HFFc6 (cell line): ENCODE measurements at regions not wholly inside any gene's neighbourhood (a gene's known extent, or its start where the extent isn't known, plus 50 kb on each side); places are given as distances from the start of the nearest gene placed in this dataset.
A peak's percentile ranks its signal among the peaks of the same experiment; 100 is the strongest.

Source experiments
- DNase-seq: peaks from one replicate; pipeline ENCODE4 v3.0.0-alpha.2; 2018
- H3K27ac Mint-ChIP-seq: 2 replicates; pipeline ENCODE4 v1.8.0; 2020; ENCODE audit warnings: mild to moderate bottlenecking, mixed read lengths
- H3K27me3 Mint-ChIP-seq: 2 replicates; pipeline ENCODE4 v1.8.0; 2021; ENCODE audit warnings: mild to moderate bottlenecking, moderate library complexity, mixed read lengths; ENCODE audit not compliant: insufficient read depth
- H3K36me3 Mint-ChIP-seq: 2 replicates; pipeline ENCODE4 v1.8.0; 2021; ENCODE audit warnings: low read depth, mixed read lengths
- H3K4me1 Mint-ChIP-seq: 2 replicates; pipeline ENCODE4 v1.8.0; 2020; ENCODE audit warnings: low read depth, mixed read lengths
- H3K4me3 Mint-ChIP-seq: 2 replicates; pipeline ENCODE4 v1.8.0; 2020; ENCODE audit warnings: mild to moderate bottlenecking, moderate library complexity, mixed read lengths
- H3K9me3 Mint-ChIP-seq: 2 replicates; pipeline ENCODE4 v1.8.0; 2020; ENCODE audit warnings: mild to moderate bottlenecking, mixed read lengths
- TF ChIP-seq, protein P1 (sequence below): fragments of 200-600 bp; sonication (generic); IDR thresholded peaks from 2 replicates; pipeline ENCODE4 v1.5.0; 2021; ENCODE audit warnings: antibody characterized with exemption, mild to moderate bottlenecking

DNA sequence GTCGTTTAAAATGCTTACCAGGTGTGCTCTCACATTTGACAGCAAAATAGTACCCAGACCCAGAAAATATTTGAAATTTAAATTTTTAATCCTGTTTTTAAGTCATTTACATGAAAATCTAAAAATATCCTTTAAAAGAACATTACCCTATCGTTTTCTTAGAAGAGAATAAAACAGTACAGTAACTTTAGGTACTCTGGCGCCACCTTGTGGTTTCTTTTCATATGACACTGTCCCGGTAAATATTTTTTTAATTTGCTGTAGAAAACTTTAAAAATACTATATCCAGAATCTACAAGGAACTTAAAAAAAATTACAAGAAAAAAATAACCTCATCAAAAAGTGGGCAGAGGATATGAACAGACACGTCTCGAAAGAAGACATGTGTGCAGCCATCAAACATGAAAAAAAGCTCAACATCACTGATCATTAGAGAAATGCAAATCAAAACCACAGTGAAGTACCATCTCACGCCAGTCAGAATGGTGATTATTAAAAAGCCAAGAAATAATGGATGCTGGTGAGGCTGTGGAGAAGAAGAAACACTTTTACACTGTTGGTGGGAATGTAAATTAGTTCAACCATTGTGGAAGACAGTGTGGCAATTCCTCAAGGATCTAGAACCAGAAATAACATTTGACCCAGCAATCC, 129.2 kb downstream of the RGS21 start:
- TF ChIP-seq, protein P1, sequence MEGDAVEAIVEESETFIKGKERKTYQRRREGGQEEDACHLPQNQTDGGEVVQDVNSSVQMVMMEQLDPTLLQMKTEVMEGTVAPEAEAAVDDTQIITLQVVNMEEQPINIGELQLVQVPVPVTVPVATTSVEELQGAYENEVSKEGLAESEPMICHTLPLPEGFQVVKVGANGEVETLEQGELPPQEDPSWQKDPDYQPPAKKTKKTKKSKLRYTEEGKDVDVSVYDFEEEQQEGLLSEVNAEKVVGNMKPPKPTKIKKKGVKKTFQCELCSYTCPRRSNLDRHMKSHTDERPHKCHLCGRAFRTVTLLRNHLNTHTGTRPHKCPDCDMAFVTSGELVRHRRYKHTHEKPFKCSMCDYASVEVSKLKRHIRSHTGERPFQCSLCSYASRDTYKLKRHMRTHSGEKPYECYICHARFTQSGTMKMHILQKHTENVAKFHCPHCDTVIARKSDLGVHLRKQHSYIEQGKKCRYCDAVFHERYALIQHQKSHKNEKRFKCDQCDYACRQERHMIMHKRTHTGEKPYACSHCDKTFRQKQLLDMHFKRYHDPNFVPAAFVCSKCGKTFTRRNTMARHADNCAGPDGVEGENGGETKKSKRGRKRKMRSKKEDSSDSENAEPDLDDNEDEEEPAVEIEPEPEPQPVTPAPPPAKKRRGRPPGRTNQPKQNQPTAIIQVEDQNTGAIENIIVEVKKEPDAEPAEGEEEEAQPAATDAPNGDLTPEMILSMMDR = peak; percentile 95
- no peaks in the 10 kb centered on the region for H3K36me3 Mint-ChIP-seq
- DNase-seq = peak; percentile 54
- H3K4me3 Mint-ChIP-seq = peak overlapping the region; percentile 51
- no peaks in the 10 kb centered on the region for H3K27me3 Mint-ChIP-seq
- H3K9me3 Mint-ChIP-seq = no peaks in the 10 kb centered on the region
- H3K4me1 Mint-ChIP-seq = peaks cover 15% of the 10 kb centered on the region
- H3K27ac Mint-ChIP-seq = no peak overlapping the region

DNA sequence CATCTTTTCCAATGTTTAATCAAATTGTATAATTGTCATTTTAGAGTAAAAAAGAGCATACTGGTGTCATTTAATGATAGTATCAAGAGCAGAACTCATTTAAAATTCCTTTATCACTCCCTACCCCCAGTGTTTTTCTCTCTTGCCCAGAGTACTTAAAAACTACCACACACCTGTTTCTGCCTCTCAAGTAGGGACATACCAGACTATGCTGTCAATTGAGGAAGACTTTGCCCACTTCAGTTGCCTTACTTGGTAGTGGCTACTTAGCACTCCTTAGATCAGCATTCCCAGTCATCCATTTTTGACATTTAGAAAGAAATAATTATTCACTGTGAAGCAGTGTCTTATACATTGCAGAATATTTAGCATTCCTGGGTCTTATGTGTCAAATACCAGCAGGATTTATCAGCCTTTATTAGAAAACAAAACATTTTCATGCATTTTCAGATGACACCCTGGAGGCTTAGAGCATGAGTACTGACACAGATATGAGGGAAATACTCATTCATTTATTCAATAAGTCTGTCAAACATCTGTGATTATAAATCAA, 127.5 kb upstream of the RGS1 start:
- no peaks in the 10 kb centered on the region for H3K9me3 Mint-ChIP-seq
- no peak overlapping the region for H3K27ac Mint-ChIP-seq
- no peaks in the 10 kb centered on the region; the same call in 1 of the 2 replicates for H3K27me3 Mint-ChIP-seq
- peaks cover 15% of the 10 kb centered on the region for H3K4me1 Mint-ChIP-seq
- no peaks in the 10 kb centered on the region for H3K36me3 Mint-ChIP-seq
- TF ChIP-seq, protein P1 = no peak
- H3K4me3 Mint-ChIP-seq = no peak overlapping the region
- DNase-seq = peak; percentile 1

DNA sequence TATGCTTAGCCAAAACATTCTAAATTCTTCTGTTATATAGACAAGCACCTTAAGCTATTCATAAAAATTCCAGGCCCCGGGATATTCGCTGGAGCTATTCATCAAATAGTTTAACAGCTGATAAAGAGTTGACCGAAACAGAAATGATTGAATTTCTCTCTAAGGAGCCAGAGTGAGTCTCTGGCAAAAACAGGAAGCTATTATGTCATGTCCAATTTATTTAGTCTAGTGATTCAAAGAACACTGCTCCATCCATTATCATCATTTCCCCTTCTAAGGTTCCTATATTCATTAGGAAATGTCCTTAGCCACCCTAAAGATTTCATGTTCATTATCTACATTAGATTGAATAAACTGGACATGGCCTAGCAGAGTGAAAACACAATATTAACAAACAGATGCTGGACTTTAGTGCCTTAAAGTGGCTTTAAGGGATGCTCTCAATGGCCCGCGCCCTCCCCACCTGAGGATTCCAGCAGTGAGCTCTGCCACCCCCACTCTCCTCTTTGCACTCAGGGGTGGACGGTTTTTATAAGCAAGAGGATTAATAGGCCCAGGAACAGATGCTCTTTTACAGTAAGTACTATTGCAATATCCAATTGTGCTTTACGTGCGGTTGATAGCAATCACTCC, 122.1 kb upstream of the RGS1 start:
- Mint-ChIP-seq H3K4me3 (no peak overlapping the region), H3K4me1 (peaks cover 1% of the 10 kb centered on the region; the same call in 1 of the 2 replicates), H3K36me3 (no peaks in the 10 kb centered on the region), H3K27me3 (peaks cover 3% of the 10 kb centered on the region), H3K27ac (no peak overlapping the region), H3K9me3 (no peaks in the 10 kb centered on the region)
- TF ChIP-seq, protein P1 = no peak
- DNase-seq = no peak

DNA sequence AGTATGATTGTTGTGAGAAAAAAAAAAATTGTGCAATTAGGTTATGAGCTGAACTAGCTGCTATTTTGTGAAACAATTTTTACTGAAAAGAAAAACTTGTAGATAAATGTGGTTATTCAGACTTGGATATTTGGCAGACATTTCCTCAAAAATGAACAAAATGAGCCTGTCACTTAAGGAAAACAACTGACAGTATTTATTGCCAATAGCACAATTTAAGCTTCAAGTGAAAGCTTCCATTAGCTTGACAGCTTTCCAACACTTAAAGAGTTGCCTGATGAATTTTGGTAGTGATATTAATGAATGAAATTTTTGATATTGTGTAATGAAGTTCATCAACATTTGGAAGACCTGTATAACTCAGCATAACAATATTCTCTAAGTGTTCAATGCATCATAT, 116.1 kb upstream of the RGS1 start:
- Mint-ChIP-seq H3K4me1 (no peaks in the 10 kb centered on the region), H3K4me3 (no peak overlapping the region), H3K27ac (no peak overlapping the region), H3K9me3 (no peaks in the 10 kb centered on the region), H3K36me3 (no peaks in the 10 kb centered on the region), H3K27me3 (peaks cover 7% of the 10 kb centered on the region)
- no peak for DNase-seq
- TF ChIP-seq, protein P1 = no peak

DNA sequence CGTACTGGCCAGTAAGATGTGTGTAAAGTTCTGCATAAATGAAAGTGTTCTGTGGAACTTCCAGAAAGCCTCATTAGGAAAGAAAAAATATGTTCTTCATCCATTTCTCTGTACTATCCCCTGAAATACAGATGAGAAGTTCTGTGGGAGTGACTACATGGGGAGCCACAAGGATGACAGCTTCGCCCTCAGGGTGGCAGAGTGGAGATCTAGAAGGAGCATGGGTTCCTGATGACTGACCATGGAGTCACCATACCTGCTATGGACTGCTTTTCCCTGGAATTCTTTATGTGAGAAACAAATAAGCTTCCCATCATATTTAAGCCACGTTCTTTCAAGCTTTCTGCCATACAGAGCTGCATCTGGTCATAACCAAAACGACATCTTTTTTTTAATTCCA, 113.9 kb upstream of the RGS1 start:
- TF ChIP-seq, protein P1 = no peak
- no peaks in the 10 kb centered on the region for H3K4me1 Mint-ChIP-seq
- H3K36me3 Mint-ChIP-seq = no peaks in the 10 kb centered on the region
- no peak overlapping the region for H3K4me3 Mint-ChIP-seq
- no peak for DNase-seq
- H3K9me3 Mint-ChIP-seq = no peaks in the 10 kb centered on the region
- H3K27ac Mint-ChIP-seq = no peak overlapping the region
- peaks cover 9% of the 10 kb centered on the region for H3K27me3 Mint-ChIP-seq
